ENCODE measurements at regions not wholly inside any gene's neighbourhood (a gene's known extent, or its start where the extent isn't known, plus 50 kb on each side); places are given as distances from the start of the nearest gene placed in this dataset.

GRCh38 chr18:3332376-3332775 lies 70.4 kb downstream of the MYL12B start:
- TF ChIP-seq POLR2AphosphoS5 (IDR thresholded peaks at IDR 0.05; ENCODE audit: insufficient read depth, low read depth, low read length), result no peak
- TF ChIP-seq, protein P1, sequence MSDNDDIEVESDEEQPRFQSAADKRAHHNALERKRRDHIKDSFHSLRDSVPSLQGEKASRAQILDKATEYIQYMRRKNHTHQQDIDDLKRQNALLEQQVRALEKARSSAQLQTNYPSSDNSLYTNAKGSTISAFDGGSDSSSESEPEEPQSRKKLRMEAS (IDR thresholded peaks at IDR 0.05; ENCODE audit: insufficient read depth, insufficient read length), result no peak
- TF ChIP-seq, protein P2, sequence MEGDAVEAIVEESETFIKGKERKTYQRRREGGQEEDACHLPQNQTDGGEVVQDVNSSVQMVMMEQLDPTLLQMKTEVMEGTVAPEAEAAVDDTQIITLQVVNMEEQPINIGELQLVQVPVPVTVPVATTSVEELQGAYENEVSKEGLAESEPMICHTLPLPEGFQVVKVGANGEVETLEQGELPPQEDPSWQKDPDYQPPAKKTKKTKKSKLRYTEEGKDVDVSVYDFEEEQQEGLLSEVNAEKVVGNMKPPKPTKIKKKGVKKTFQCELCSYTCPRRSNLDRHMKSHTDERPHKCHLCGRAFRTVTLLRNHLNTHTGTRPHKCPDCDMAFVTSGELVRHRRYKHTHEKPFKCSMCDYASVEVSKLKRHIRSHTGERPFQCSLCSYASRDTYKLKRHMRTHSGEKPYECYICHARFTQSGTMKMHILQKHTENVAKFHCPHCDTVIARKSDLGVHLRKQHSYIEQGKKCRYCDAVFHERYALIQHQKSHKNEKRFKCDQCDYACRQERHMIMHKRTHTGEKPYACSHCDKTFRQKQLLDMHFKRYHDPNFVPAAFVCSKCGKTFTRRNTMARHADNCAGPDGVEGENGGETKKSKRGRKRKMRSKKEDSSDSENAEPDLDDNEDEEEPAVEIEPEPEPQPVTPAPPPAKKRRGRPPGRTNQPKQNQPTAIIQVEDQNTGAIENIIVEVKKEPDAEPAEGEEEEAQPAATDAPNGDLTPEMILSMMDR (IDR thresholded peaks at IDR 0.05; ENCODE audit: extremely low read depth in 1 of 2, insufficient read depth in 1 of 2, low read depth in 1 of 2, low read length in 2 of 2), result no peak
- TF ChIP-seq JUN (IDR thresholded peaks at IDR 0.05; ENCODE audit: borderline replicate concordance, insufficient read depth, insufficient read length, low read depth), result no peak
- TF ChIP-seq POLR2A (IDR thresholded peaks at IDR 0.05; ENCODE audit: low read depth, low read length), result no peak
- no peak for TF ChIP-seq FOS (IDR thresholded peaks at IDR 0.05; ENCODE audit: borderline replicate concordance, insufficient read depth, low read length)
